HepG2 (cell line): ENCODE measurements at regions not wholly inside any gene's neighbourhood (a gene's known extent, or its start where the extent isn't known, plus 50 kb on each side); places are given as distances from the start of the nearest gene placed in this dataset.

Source experiments
- ATAC-seq: fragments of 200-7000 bp; cut with Tn5 transposase; 3 replicates; pipeline ENCODE4 v1.9.1; 2020; ENCODE audit warnings: mild to moderate bottlenecking, moderate library complexity
- BruUV-seq: library from RNA; stranded (reverse); fragments of 400-500 nt; replicated peaks from 2 replicates; lab custom pipeline; 2021; lab: Mats Ljungman, UMichigan
- CTCF ChIA-PET: fragments of 300-600 bp; formaldehyde crosslinking; extraction: SDS; loops from one replicate; lab custom pipeline; 2021; ENCODE audit warnings: low total read pairs, inconsistent platforms, low intra/inter-chr PET ratio; lab: Yijun Ruan, JAX
- POLR2A ChIA-PET: fragments of 350-600 bp; sonication (Branson Sonifier 250); formaldehyde crosslinking; loops from one replicate; lab custom pipeline; 2020; ENCODE audit warnings: antibody characterized with exemption, inconsistent platforms; lab: Yijun Ruan, JAX
- DNase-seq: peaks from one replicate; pipeline ENCODE4 v3.0.0-alpha.2; 2015; ENCODE audit warnings: low spot score
- FAIRE-seq: peaks from 3 replicates; lab custom pipeline; 2011; peaks lifted over from hg19 to GRCh38; lab: Jason Lieb, UNC
- H2AFZ ChIP-seq: one replicate; pipeline ENCODE4 v1.6.1; 2011; ENCODE audit warnings: low read length, inconsistent platforms
- H3K27ac ChIP-seq: fragments of 300-600 bp; 3 replicates; pipeline ENCODE4 v1.8.0; 2011; ENCODE audit warnings: mixed run types, mild to moderate bottlenecking, mixed read lengths, low read length, inconsistent platforms; ENCODE audit not compliant: insufficient read depth; ENCODE audit errors: extremely low read length
- H3K27me3 ChIP-seq, 2 experiments: fragments of 200-600 bp in 1 of 2; 2 replicates in 1 of 2; 3 replicates in 1 of 2; pipeline versions ENCODE4 v1.6.0 to v1.8.0; 2011; ENCODE audit warnings: low read length in 2 of 2, mild to moderate bottlenecking in 2 of 2, moderate library complexity in 2 of 2, inconsistent platforms in 1 of 2; ENCODE audit not compliant: insufficient read depth in 2 of 2, control insufficient read depth in 1 of 2
- H3K36me3 ChIP-seq, 2 experiments: fragments of 200-600 bp in 1 of 2; replicated peaks in 1 of 2; 2 replicates in 1 of 2; 3 replicates in 1 of 2; pipeline versions ENCODE4 v1.5.1 to v1.8.0; 2011; ENCODE audit warnings: low read length in 2 of 2, inconsistent platforms in 1 of 2; ENCODE audit not compliant: insufficient read depth in 2 of 2, control insufficient read depth in 1 of 2
- H3K4me1 ChIP-seq: 2 replicates; pipeline ENCODE4 v1.5.1; 2012; ENCODE audit warnings: low read length, inconsistent platforms; ENCODE audit not compliant: insufficient read depth
- H3K4me2 ChIP-seq: 2 replicates; pipeline ENCODE4 v1.6.0; 2011; ENCODE audit warnings: low read depth, low read length, inconsistent platforms
- H3K4me3 ChIP-seq, 3 experiments: fragments of 200-600 bp in 1 of 3; sonication (generic), shearing (Covaris generic) in 1 of 3; replicated peaks in 1 of 3; 2 replicates each; pipeline ENCODE4 v1.5.1; 2011 to 2016; ENCODE audit warnings: low read length in 3 of 3, inconsistent platforms in 2 of 3, low read depth in 2 of 3, mild to moderate bottlenecking in 2 of 3, control low read depth in 1 of 3, mixed read lengths in 1 of 3; ENCODE audit not compliant: insufficient read depth in 1 of 3
- H3K79me2 ChIP-seq: one replicate; pipeline ENCODE4 v1.6.1; 2011; ENCODE audit warnings: low read length, inconsistent platforms; ENCODE audit not compliant: insufficient read depth
- H3K9ac ChIP-seq: 2 replicates; pipeline ENCODE4 v1.6.0; 2011; ENCODE audit warnings: mild to moderate bottlenecking, low read depth, low read length, inconsistent platforms; ENCODE audit not compliant: insufficient read depth
- H3K9me3 ChIP-seq: 2 replicates; pipeline ENCODE4 v1.5.1; 2012; ENCODE audit warnings: mild to moderate bottlenecking, low read length
- H4K20me1 ChIP-seq: 2 replicates; pipeline ENCODE4 v1.6.0; 2011; ENCODE audit warnings: inconsistent platforms, mild to moderate bottlenecking, low read length, moderate library complexity; ENCODE audit not compliant: insufficient read depth
- ATF6 ChIP-seq: sonication (generic); formaldehyde crosslinking; conservative IDR thresholded peaks from 2 replicates; pipeline ENCODE4 v1.4.0; 2020; ENCODE audit warnings: missing genetic modification reagents
- CENPT ChIP-seq: sonication (generic); formaldehyde crosslinking; IDR thresholded peaks from 2 replicates; pipeline ENCODE4 v1.8.0; 2022; ENCODE audit warnings: low read depth, mild to moderate bottlenecking, moderate library complexity, missing genetic modification reagents
- EED ChIP-seq: sonication (generic); formaldehyde crosslinking; IDR thresholded peaks from 2 replicates; pipeline ENCODE4 v1.5.0; 2020; ENCODE audit warnings: mild to moderate bottlenecking, missing genetic modification reagents
- ETV6 ChIP-seq: sonication (generic); formaldehyde crosslinking; conservative IDR thresholded peaks from 2 replicates; pipeline ENCODE4 v1.4.0; 2020; ENCODE audit warnings: missing genetic modification reagents
- FOXA3 ChIP-seq: IDR thresholded peaks from 2 replicates; pipeline ENCODE4 v1.6.1; 2016; ENCODE audit warnings: missing genetic modification reagents, missing compliant biosample characterization
- GLI4 ChIP-seq: sonication (generic); formaldehyde crosslinking; IDR thresholded peaks from 2 replicates; pipeline ENCODE4 v1.5.1; 2020; ENCODE audit warnings: missing genetic modification reagents, mild to moderate bottlenecking, moderate library complexity, borderline replicate concordance
- MAFF ChIP-seq: IDR thresholded peaks from 2 replicates; pipeline ENCODE4 v1.6.1; 2011; ENCODE audit warnings: low read depth, low read length, improper control_type of control experiment
- MAFK ChIP-seq, 2 experiments: IDR thresholded peaks in 1 of 2; conservative IDR thresholded peaks in 1 of 2; 2 replicates each; pipeline ENCODE4 v1.6.1; 2011; ENCODE audit warnings: improper control_type of control experiment in 2 of 2, low read length in 2 of 2
- MLLT10 ChIP-seq: sonication (generic); formaldehyde crosslinking; IDR thresholded peaks from 2 replicates; pipeline ENCODE4 v1.4.0; 2020; ENCODE audit warnings: missing genetic modification reagents
- PPARG ChIP-seq: conservative IDR thresholded peaks from 2 replicates; pipeline ENCODE4 v1.6.1; 2016; ENCODE audit warnings: missing biosample characterization, missing genetic modification reagents
- PRMT3 ChIP-seq: sonication (generic); formaldehyde crosslinking; IDR thresholded peaks from 2 replicates; pipeline ENCODE4 v1.8.1; 2022; ENCODE audit warnings: low read depth, mild to moderate bottlenecking, moderate library complexity, missing genetic modification reagents, borderline replicate concordance
- SMAD1 ChIP-seq: sonication (generic); formaldehyde crosslinking; IDR thresholded peaks from 2 replicates; pipeline ENCODE4 v1.4.0; 2020; ENCODE audit warnings: missing genetic modification reagents, low read depth, mild to moderate bottlenecking, borderline replicate concordance
- TBX2 ChIP-seq: sonication (generic); formaldehyde crosslinking; IDR thresholded peaks from 2 replicates; pipeline ENCODE4 v1.5.0; 2020; ENCODE audit warnings: missing genetic modification reagents, mild to moderate bottlenecking, borderline replicate concordance
- ZBTB1 ChIP-seq: sonication (generic); formaldehyde crosslinking; IDR thresholded peaks from 2 replicates; pipeline ENCODE4 v1.4.0; 2020; ENCODE audit warnings: missing genetic modification reagents, borderline replicate concordance
- ZNF136 ChIP-seq: sonication (generic); formaldehyde crosslinking; IDR thresholded peaks from 2 replicates; pipeline ENCODE4 v1.8.1; 2022; ENCODE audit warnings: low read depth, mild to moderate bottlenecking, moderate library complexity, missing genetic modification reagents
- ZNF441 ChIP-seq: sonication (generic); formaldehyde crosslinking; IDR thresholded peaks from 2 replicates; pipeline ENCODE4 v1.7.0; 2021; ENCODE audit warnings: missing genetic modification reagents, borderline replicate concordance
- ZSCAN21 ChIP-seq: sonication (generic); formaldehyde crosslinking; IDR thresholded peaks from 2 replicates; pipeline ENCODE4 v1.8.0; 2022; ENCODE audit warnings: mild to moderate bottlenecking, missing genetic modification reagents, moderate library complexity, borderline replicate concordance
- WGBS: methylation state at CpG from one replicate; pipeline ENCODE4 v1.1.6; 2017; ENCODE audit warnings: low lambda C conversion rate; 5-methylcytosine and 5-hydroxymethylcytosine counted together
- in situ Hi-C: cut with HindIII; loops from 2 replicates; pipeline ENCODE4 v1.10.0; 2017; ENCODE audit warnings: low pct_unique_long_range_greater_than_20kb; ENCODE audit not compliant: extremely low pct_ligation_motif_present
- intact Hi-C: fragments of 100-400 bp; cut with micrococcal nuclease; formaldehyde crosslinking; loops from one replicate; pipeline ENCODE4 v1.10.0; 2022; ENCODE audit not compliant: unreplicated experiment

GRCh38 chr9:11158676-11159075 lies 545.9 kb upstream of the PTPRD start:
- in situ Hi-C loops: no loop called here
- Histone ChIP-seq H3K4me2 (no peak overlapping the region), H3K4me3 (no peak overlapping the region), H3K27ac (no peak overlapping the region), H3K9me3 (peaks cover 97% of the 10 kb centered on the region), H3K36me3 (no peaks in the 10 kb centered on the region), H3K79me2 (no peaks in the 10 kb centered on the region), H3K4me1 (no peaks in the 10 kb centered on the region), H3K9ac (no peak overlapping the region), H3K27me3 (no peaks in the 10 kb centered on the region), H4K20me1 (no peaks in the 10 kb centered on the region), H2AFZ (no peak overlapping the region)
- TF ChIP-seq MAFK (conservative IDR thresholded peaks at IDR 0.05 in 1 of 2, IDR thresholded peaks at IDR 0.05 in 1 of 2; ENCODE audit: low read length in 2 of 2) (peak; percentile 27 to 52; a peak in 2 of 4 replicates), MAFF (0 out of 2 replicates have a peak, but pooled peaks have one; percentile 30), PPARG (no peak)
- DNase-seq (no peak), ATAC-seq (no peak), FAIRE-seq (no peak)
- CTCF ChIA-PET: no interaction called here
- no TSS peak for BruUV-seq
- POLR2A ChIA-PET: no interaction called here
- intact Hi-C loops: no loop called here

GRCh38 chr9:11159318-11159862 lies 546.6 kb upstream of the PTPRD start:
- Histone ChIP-seq H3K79me2 (no peaks in the 10 kb centered on the region), H3K27ac (no peak overlapping the region), H2AFZ (no peak overlapping the region), H3K4me2 (no peak overlapping the region), H3K4me3 (no peak overlapping the region), H3K9me3 (peaks cover 97% of the 10 kb centered on the region), H3K27me3 (no peaks in the 10 kb centered on the region), H4K20me1 (no peaks in the 10 kb centered on the region), H3K4me1 (no peaks in the 10 kb centered on the region), H3K36me3 (no peaks in the 10 kb centered on the region), H3K9ac (no peak overlapping the region)
- CTCF ChIA-PET: no interaction called here
- ATAC-seq (no peak), FAIRE-seq (no peak), DNase-seq (no peak)
- in situ Hi-C loops (no loop called here), intact Hi-C loops (no loop called here)
- POLR2A ChIA-PET: no interaction called here
- WGBS: 6% methylated on average over 1 of the region's 1 CpG
- BruUV-seq: no TSS peak
- TF ChIP-seq CENPT (CRISPR knock-in tag) (no peak), ZBTB1 (no peak), ZNF441 (CRISPR knock-in tag) (no peak), PRMT3 (no peak), ATF6 (CRISPR knock-in tag) (no peak), FOXA3 (no peak), ZSCAN21 (no peak), EED (no peak), SMAD1 (CRISPR knock-in tag) (no peak), MLLT10 (CRISPR knock-in tag) (no peak), ETV6 (CRISPR knock-in tag) (no peak), GLI4 (CRISPR knock-in tag) (no peak), ZNF136 (CRISPR knock-in tag) (no peak), TBX2 (CRISPR knock-in tag) (no peak)
- TF ChIP-seq, all 625 proteins: peak for 0
